Stimulated activated CD4-positive, alpha-beta T cell treated with anti-CD3 and anti-CD28 coated beads, Interleukin-15, amount 100 ng/mL, for 1 hour (primary cell): ENCODE measurements at regions not wholly inside any gene's neighbourhood (a gene's known extent, or its start where the extent isn't known, plus 50 kb on each side); places are given as distances from the start of the nearest gene placed in this dataset.
"Not testable (repeated sequence)": the region's sequence is repeated elsewhere in the genome, so short reads cannot be mapped to it uniquely, and the experiment has no call there.

Experiments
- DNase-seq, 2 donors: peaks; one replicate each; pipeline ENCODE4 v3.0.0-alpha.2; 2020; ENCODE audit warnings: low read depth in 1 of 2, low spot score in 1 of 2

GRCh38 chr11:104704888-104705287 lies 193.4 kb downstream of the CASP12 start:
- DNase-seq: no peak

GRCh38 chr11:104704146-104704830 lies 194.0 kb downstream of the CASP12 start:
- no peak for DNase-seq

- DNase-seq: no peak
Observed at GRCh38 chr11:104700609-104701008, 197.7 kb downstream of the CASP12 start.

GRCh38 chr11:104699981-104700380 lies 198.3 kb downstream of the CASP12 start:
- DNase-seq: no peak

- DNase-seq: no peak
Observed at GRCh38 chr11:104695065-104695463, 203.2 kb downstream of the CASP12 start.

- no peak for DNase-seq
Observed at GRCh38 chr11:104694259-104695064, 203.8 kb downstream of the CASP12 start.

GRCh38 chr11:104692751-104693150 lies 205.5 kb downstream of the CASP12 start:
- no peak for DNase-seq

GRCh38 chr11:104691129-104691528 lies 207.1 kb downstream of the CASP12 start:
- DNase-seq: no peak

GRCh38 chr11:104690241-104690640 lies 208.0 kb downstream of the CASP12 start:
- DNase-seq: no peak

GRCh38 chr11:104688731-104689130 lies 209.5 kb downstream of the CASP12 start:
- DNase-seq: no peak

GRCh38 chr11:104682206-104682605 lies 216.1 kb downstream of the CASP12 start:
- DNase-seq: no peak

GRCh38 chr11:104679258-104679657 lies 219.0 kb downstream of the CASP12 start:
- DNase-seq: no peak

GRCh38 chr11:104678408-104678807 lies 219.9 kb downstream of the CASP12 start:
- no peak for DNase-seq

GRCh38 chr11:104677069-104677468 lies 221.2 kb downstream of the CASP12 start:
- DNase-seq: not testable (repeated sequence)

GRCh38 chr11:104672897-104673296 lies 225.4 kb downstream of the CASP12 start:
- DNase-seq: no peak

GRCh38 chr11:104668797-104669463 lies 229.3 kb downstream of the CASP12 start:
- no peak for DNase-seq

- DNase-seq: no peak
Observed at GRCh38 chr11:104666624-104667023, 231.6 kb downstream of the CASP12 start.

GRCh38 chr11:104665641-104666040 lies 232.6 kb downstream of the CASP12 start:
- DNase-seq: no peak

- DNase-seq: no peak
Observed at GRCh38 chr11:104663190-104664140, 234.8 kb downstream of the CASP12 start.

- DNase-seq: no peak
Observed at GRCh38 chr11:104661901-104662300, 236.4 kb downstream of the CASP12 start.

- DNase-seq: no peak
Observed at GRCh38 chr11:104661471-104661870, 236.8 kb downstream of the CASP12 start.
